ENCODE measurements at regions not wholly inside any gene's neighbourhood (a gene's known extent, or its start where the extent isn't known, plus 50 kb on each side); places are given as distances from the start of the nearest gene placed in this dataset.

- Mint-ChIP-seq H3K4me1 (no peaks in the 10 kb centered on the region), H3K4me3 (no peak overlapping the region), H3K9me3 (peaks cover 8% of the 10 kb centered on the region), H3K27ac (no peak overlapping the region), H3K36me3 (peaks cover 5% of the 10 kb centered on the region), H3K27me3 (no peaks in the 10 kb centered on the region)
- no peak for ATAC-seq
Observed at GRCh38 chr3:105923140-105923539, 54.3 kb upstream of the CBLB start.

- no peak overlapping the region for H3K27ac Mint-ChIP-seq
- H3K9me3 Mint-ChIP-seq: no peaks in the 10 kb centered on the region
- no peaks in the 10 kb centered on the region for H3K36me3 Mint-ChIP-seq
- no peak overlapping the region for H3K4me3 Mint-ChIP-seq
- no peaks in the 10 kb centered on the region for H3K27me3 Mint-ChIP-seq
- H3K4me1 Mint-ChIP-seq: no peaks in the 10 kb centered on the region
- ATAC-seq: no peak
Observed at GRCh38 chr3:105927741-105928140, 58.9 kb upstream of the CBLB start.

- no peak for ATAC-seq
- no peaks in the 10 kb centered on the region for H3K27me3 Mint-ChIP-seq
- no peak overlapping the region for H3K27ac Mint-ChIP-seq
- H3K9me3 Mint-ChIP-seq: no peaks in the 10 kb centered on the region
- H3K36me3 Mint-ChIP-seq: no peaks in the 10 kb centered on the region
- H3K4me3 Mint-ChIP-seq: no peak overlapping the region
- H3K4me1 Mint-ChIP-seq: no peaks in the 10 kb centered on the region
Observed at GRCh38 chr3:105930733-105931132, 61.9 kb upstream of the CBLB start.

- Mint-ChIP-seq H3K4me3 (no peak overlapping the region), H3K4me1 (no peaks in the 10 kb centered on the region), H3K9me3 (no peaks in the 10 kb centered on the region), H3K27ac (no peak overlapping the region), H3K36me3 (no peaks in the 10 kb centered on the region), H3K27me3 (no peaks in the 10 kb centered on the region)
- ATAC-seq: no peak
Observed at GRCh38 chr3:105931500-105931899, 62.7 kb upstream of the CBLB start.

GRCh38 chr3:105933871-105934270 is 65.1 kb upstream of the CBLB start:
- no peak overlapping the region for H3K4me3 Mint-ChIP-seq
- no peaks in the 10 kb centered on the region for H3K4me1 Mint-ChIP-seq
- no peaks in the 10 kb centered on the region for H3K9me3 Mint-ChIP-seq
- ATAC-seq: no peak
- no peaks in the 10 kb centered on the region for H3K27me3 Mint-ChIP-seq
- no peak overlapping the region for H3K27ac Mint-ChIP-seq
- H3K36me3 Mint-ChIP-seq: no peaks in the 10 kb centered on the region

- Mint-ChIP-seq H3K27ac (no peak overlapping the region), H3K36me3 (no peaks in the 10 kb centered on the region), H3K9me3 (no peaks in the 10 kb centered on the region), H3K4me1 (no peaks in the 10 kb centered on the region), H3K27me3 (no peaks in the 10 kb centered on the region), H3K4me3 (no peak overlapping the region)
- no peak for ATAC-seq
Observed at GRCh38 chr3:105938101-105938500, 69.3 kb upstream of the CBLB start.

GRCh38 chr3:105938806-105939205 is 70.0 kb upstream of the CBLB start:
- no peaks in the 10 kb centered on the region for H3K4me1 Mint-ChIP-seq
- no peaks in the 10 kb centered on the region for H3K27me3 Mint-ChIP-seq
- ATAC-seq: no peak
- H3K36me3 Mint-ChIP-seq: no peaks in the 10 kb centered on the region
- H3K27ac Mint-ChIP-seq: no peak overlapping the region
- H3K9me3 Mint-ChIP-seq: no peaks in the 10 kb centered on the region
- no peak overlapping the region for H3K4me3 Mint-ChIP-seq

GRCh38 chr3:105944276-105944675 is 75.5 kb upstream of the CBLB start:
- Mint-ChIP-seq H3K4me1 (no peaks in the 10 kb centered on the region), H3K27ac (no peak overlapping the region), H3K27me3 (no peaks in the 10 kb centered on the region), H3K36me3 (no peaks in the 10 kb centered on the region), H3K4me3 (no peak overlapping the region), H3K9me3 (no peaks in the 10 kb centered on the region)
- ATAC-seq: no peak

- no peaks in the 10 kb centered on the region for H3K9me3 Mint-ChIP-seq
- ATAC-seq: no peak
- H3K4me3 Mint-ChIP-seq: no peak overlapping the region
Observed at GRCh38 chr3:105944721-105945120, 75.9 kb upstream of the CBLB start.

GRCh38 chr3:105948101-105948500 is 79.3 kb upstream of the CBLB start:
- Mint-ChIP-seq H3K36me3 (no peaks in the 10 kb centered on the region), H3K27ac (no peak overlapping the region), H3K4me1 (no peaks in the 10 kb centered on the region), H3K9me3 (no peaks in the 10 kb centered on the region), H3K4me3 (no peak overlapping the region), H3K27me3 (no peaks in the 10 kb centered on the region)
- no peak for ATAC-seq

More at GRCh38 chr3:105944721-105945120, 75.9 kb upstream of the CBLB start:
- no peaks in the 10 kb centered on the region for H3K4me1 Mint-ChIP-seq
- no peaks in the 10 kb centered on the region for H3K27me3 Mint-ChIP-seq
- no peak overlapping the region for H3K27ac Mint-ChIP-seq
- no peaks in the 10 kb centered on the region for H3K36me3 Mint-ChIP-seq

GRCh38 chr3:105950881-105951600 is 82.2 kb upstream of the CBLB start:
- no peaks in the 10 kb centered on the region for H3K27me3 Mint-ChIP-seq
- no peak overlapping the region for H3K27ac Mint-ChIP-seq
- ATAC-seq: no peak
- H3K36me3 Mint-ChIP-seq: no peaks in the 10 kb centered on the region
- H3K9me3 Mint-ChIP-seq: no peaks in the 10 kb centered on the region
- H3K4me1 Mint-ChIP-seq: no peaks in the 10 kb centered on the region
- no peak overlapping the region for H3K4me3 Mint-ChIP-seq

- H3K27ac Mint-ChIP-seq: no peak overlapping the region
- H3K27me3 Mint-ChIP-seq: no peaks in the 10 kb centered on the region
- H3K4me3 Mint-ChIP-seq: no peak overlapping the region
Observed at GRCh38 chr3:105953831-105954230, 85.0 kb upstream of the CBLB start.

GRCh38 chr3:105956306-105956705 is 87.5 kb upstream of the CBLB start:
- Mint-ChIP-seq H3K4me1 (no peaks in the 10 kb centered on the region), H3K9me3 (no peaks in the 10 kb centered on the region), H3K27me3 (no peaks in the 10 kb centered on the region), H3K4me3 (no peak overlapping the region), H3K27ac (no peak overlapping the region), H3K36me3 (no peaks in the 10 kb centered on the region)
- no peak for ATAC-seq

More at GRCh38 chr3:105953831-105954230, 85.0 kb upstream of the CBLB start:
- H3K4me1 Mint-ChIP-seq: no peaks in the 10 kb centered on the region
- H3K36me3 Mint-ChIP-seq: no peaks in the 10 kb centered on the region
- no peak for ATAC-seq
- H3K9me3 Mint-ChIP-seq: no peaks in the 10 kb centered on the region

GRCh38 chr3:105957722-105958121 is 88.9 kb upstream of the CBLB start:
- Mint-ChIP-seq H3K9me3 (no peaks in the 10 kb centered on the region), H3K27me3 (no peaks in the 10 kb centered on the region), H3K36me3 (no peaks in the 10 kb centered on the region), H3K27ac (no peak overlapping the region), H3K4me1 (no peaks in the 10 kb centered on the region), H3K4me3 (no peak overlapping the region)
- no peak for ATAC-seq

- H3K27me3 Mint-ChIP-seq: no peaks in the 10 kb centered on the region
- H3K9me3 Mint-ChIP-seq: no peaks in the 10 kb centered on the region
- ATAC-seq: no peak
- no peaks in the 10 kb centered on the region for H3K36me3 Mint-ChIP-seq
- no peak overlapping the region for H3K27ac Mint-ChIP-seq
- H3K4me3 Mint-ChIP-seq: no peak overlapping the region
- no peaks in the 10 kb centered on the region for H3K4me1 Mint-ChIP-seq
Observed at GRCh38 chr3:105958237-105959000, 89.6 kb upstream of the CBLB start.

- no peak overlapping the region for H3K4me3 Mint-ChIP-seq
- no peaks in the 10 kb centered on the region for H3K4me1 Mint-ChIP-seq
- H3K27ac Mint-ChIP-seq: no peak overlapping the region
- no peaks in the 10 kb centered on the region for H3K27me3 Mint-ChIP-seq
- no peak for ATAC-seq
- H3K9me3 Mint-ChIP-seq: no peaks in the 10 kb centered on the region
- no peaks in the 10 kb centered on the region for H3K36me3 Mint-ChIP-seq
Observed at GRCh38 chr3:105959851-105960250, 91.0 kb upstream of the CBLB start.
